GM12865 (cell line): ENCODE measurements at regions not wholly inside any gene's neighbourhood (a gene's known extent, or its start where the extent isn't known, plus 50 kb on each side); places are given as distances from the start of the nearest gene placed in this dataset.
A peak's percentile ranks its signal among the peaks of the same experiment; 100 is the strongest.

ENCODE experiments used
- DNase-seq: peaks from one replicate; pipeline ENCODE4 v3.0.0; 2010; ENCODE audit warnings: low read depth
- H3K4me3 ChIP-seq: 2 replicates; pipeline ENCODE4 v1.5.1; 2011; ENCODE audit warnings: mild to moderate bottlenecking, low read depth, low read length, control low read depth
- TF ChIP-seq, protein P1 (sequence below): IDR thresholded peaks from 2 replicates; pipeline ENCODE4 v1.5.1; 2011; ENCODE audit warnings: low read length, control low read depth, low read depth, inconsistent platforms; ENCODE audit not compliant: insufficient read depth; ENCODE audit errors: missing control alignments

DNA sequence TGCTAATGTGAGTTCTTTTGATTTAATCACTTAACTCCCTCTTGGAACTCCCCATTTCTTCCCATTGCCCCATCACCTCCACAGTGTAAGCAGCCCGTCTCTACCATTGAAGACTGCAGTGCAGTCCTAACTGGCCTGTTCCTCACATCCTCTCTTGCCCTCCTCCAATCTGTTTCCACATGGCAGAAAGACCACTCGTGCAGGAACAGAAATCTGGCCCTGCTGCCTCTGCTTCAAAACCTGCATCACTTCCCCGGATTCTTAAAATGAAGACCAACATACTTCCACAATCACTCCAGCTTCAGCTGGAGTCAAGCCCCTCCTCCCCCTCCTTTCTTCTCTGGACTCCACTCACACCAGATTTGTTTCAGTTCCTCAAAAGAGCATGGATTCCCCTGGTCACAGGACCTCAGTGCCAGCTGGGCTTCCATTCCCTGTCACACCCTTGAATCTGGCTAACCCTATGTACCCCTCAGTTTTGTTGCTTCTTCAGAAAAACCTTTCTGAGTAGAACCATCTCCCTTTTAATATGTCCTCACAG, 802.3 kb downstream of the MAFB start:
- TF ChIP-seq, protein P1, sequence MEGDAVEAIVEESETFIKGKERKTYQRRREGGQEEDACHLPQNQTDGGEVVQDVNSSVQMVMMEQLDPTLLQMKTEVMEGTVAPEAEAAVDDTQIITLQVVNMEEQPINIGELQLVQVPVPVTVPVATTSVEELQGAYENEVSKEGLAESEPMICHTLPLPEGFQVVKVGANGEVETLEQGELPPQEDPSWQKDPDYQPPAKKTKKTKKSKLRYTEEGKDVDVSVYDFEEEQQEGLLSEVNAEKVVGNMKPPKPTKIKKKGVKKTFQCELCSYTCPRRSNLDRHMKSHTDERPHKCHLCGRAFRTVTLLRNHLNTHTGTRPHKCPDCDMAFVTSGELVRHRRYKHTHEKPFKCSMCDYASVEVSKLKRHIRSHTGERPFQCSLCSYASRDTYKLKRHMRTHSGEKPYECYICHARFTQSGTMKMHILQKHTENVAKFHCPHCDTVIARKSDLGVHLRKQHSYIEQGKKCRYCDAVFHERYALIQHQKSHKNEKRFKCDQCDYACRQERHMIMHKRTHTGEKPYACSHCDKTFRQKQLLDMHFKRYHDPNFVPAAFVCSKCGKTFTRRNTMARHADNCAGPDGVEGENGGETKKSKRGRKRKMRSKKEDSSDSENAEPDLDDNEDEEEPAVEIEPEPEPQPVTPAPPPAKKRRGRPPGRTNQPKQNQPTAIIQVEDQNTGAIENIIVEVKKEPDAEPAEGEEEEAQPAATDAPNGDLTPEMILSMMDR, result no peak
- no peak overlapping the region for H3K4me3 ChIP-seq
- peak; percentile 3 for DNase-seq

DNA sequence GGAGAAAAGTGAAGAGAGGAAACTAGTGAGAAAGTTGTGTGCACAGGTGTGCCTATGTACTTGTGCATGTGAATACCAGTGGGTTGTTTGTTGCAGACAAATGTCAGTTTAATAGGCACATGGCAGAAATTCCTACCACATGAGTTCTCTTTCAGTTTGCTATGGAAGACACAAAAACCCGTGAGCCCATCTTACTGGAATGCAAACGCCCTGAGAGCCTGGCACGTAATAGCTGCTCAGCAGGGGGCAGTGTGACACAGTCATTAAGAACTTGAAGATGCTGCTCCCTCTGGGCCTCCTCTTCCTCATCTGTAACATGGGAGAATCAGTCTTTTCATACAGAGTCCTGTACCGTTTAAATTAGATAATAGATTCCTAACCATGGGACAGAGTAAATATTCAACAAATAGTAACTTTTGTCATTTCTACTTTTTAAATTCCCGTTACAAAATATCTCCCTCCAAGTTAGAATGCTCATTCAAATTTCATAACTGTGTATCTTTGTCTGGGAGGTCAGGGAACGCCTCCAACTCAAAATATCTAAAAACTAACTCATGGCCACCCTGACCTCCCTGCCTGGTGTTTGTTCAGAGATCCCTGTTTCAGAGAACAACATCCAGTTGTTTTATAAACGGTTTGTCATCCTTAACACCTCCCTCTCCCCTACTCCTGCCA, 802.9 kb downstream of the MAFB start:
- no peak overlapping the region for H3K4me3 ChIP-seq
- DNase-seq, result peak; percentile 66
- TF ChIP-seq, protein P1, result peak; percentile 61

DNA sequence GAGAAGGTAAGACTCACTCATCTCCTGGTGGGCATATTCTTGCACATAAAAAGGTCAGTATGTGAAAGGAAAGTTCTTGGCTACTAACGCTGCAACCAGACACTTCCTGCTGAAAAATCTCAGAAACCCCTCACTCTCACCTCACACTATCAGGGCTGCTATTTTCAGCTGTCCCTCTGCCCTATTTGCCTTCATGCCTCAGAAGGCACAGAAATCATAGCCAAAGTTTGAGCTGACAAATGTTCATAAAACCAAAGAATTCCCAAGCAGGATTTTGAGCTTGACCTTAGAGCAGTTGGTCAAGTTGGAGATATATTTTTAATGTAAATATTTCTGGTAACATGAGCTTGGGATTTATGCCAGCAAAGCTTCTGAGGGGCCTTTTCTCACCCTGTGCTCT, 806.2 kb downstream of the MAFB start:
- no peak for DNase-seq
- TF ChIP-seq, protein P1, result no peak
- H3K4me3 ChIP-seq, result no peak overlapping the region

DNA sequence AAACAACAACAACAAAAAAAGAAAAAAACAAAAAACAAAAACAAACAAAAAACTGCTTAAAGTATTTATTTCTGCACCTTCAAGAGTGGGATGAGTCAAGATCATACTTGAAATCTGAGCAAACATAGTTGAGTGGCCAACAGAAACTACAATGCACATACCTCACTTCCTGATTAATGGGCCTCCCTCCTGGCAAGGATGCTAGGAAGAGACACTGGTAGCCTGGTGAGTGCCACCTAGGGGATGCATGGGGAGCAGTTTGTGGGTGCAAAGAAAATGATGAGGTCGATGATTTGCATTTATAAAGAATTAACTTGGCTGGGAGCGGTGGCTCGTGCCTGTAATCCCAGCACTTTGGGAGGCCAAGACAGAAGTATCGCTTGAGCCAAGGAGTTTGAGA, 808.1 kb downstream of the MAFB start:
- H3K4me3 ChIP-seq, result no peak overlapping the region
- DNase-seq, result peak; percentile 38
- TF ChIP-seq, protein P1, result peak; percentile 17

DNA sequence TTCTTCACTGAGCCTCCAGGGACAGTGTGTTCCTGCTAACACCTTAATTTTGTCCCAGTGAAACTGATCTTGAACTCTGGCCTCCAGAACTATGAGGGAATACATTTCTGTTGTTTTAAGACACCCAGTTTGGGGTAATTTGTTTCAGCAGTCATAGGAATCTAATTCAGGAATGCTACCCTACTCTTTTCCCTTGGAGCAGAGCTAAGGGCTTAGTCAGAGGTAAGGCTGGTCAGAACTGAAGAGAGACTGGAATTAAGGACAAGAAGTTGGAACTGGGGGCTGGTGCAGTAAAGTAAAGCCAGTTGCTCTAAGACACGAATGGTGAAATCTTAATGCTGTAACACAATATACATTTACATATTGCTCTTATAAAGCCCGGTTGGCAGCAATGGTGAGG, 809.7 kb downstream of the MAFB start:
- H3K4me3 ChIP-seq, result no peak overlapping the region
- DNase-seq, result no peak
- TF ChIP-seq, protein P1, result no peak

DNA sequence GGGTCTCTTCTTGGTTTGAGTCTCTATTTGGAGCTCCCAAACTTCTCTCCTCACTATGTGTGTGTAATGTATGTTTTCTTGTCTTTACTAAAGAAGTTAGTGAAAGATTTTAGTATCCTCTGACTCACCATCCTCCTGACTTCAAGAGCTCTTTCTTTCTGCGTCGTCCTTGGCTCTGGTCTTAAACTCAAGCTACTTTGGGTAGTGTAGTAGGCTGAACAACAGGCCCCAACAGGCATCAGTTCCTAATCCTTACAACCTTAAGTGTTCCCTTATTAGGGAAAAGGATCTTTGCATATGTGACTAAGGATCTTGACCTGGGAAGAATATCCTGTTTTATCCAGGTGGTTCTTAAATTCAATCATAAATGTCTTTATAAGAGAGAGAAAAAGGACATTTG, 810.2 kb downstream of the MAFB start:
- no peak overlapping the region for H3K4me3 ChIP-seq
- DNase-seq, result no peak
- TF ChIP-seq, protein P1, result no peak

DNA sequence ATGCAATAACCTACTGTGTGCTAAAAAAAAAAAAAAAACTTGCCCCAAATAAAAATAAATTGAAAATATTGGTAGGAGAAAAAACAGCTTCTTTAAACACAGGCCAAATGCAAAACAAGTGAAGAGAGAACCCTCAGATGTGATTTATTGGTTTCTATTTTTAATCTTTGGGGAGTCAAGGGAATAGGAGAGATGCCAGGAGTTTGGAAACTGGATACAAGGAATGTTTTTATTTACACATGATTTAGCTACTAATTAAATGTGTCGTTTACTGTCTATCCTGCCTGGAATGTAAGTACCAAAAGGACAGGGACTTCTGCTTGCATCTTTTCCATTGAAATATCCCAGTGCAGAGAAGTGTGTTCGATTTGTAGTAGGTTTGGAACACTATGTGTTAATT, 810.7 kb downstream of the MAFB start:
- TF ChIP-seq, protein P1, result no peak
- no peak for DNase-seq

More for the DNA sequence above, 810.7 kb downstream of the MAFB start:
- H3K4me3 ChIP-seq, result no peak overlapping the region
